ENCODE measurements at regions not wholly inside any gene's neighbourhood (a gene's known extent, or its start where the extent isn't known, plus 50 kb on each side); places are given as distances from the start of the nearest gene placed in this dataset.

- DNase-seq, result peak; percentile 35
Observed at GRCh38 chr11:128299132-128299726, 288.1 kb downstream of the ETS1 start.

GRCh38 chr11:128298271-128298670, 289.1 kb downstream of the ETS1 start:
- no peak for DNase-seq

GRCh38 chr11:128297805-128298204, 289.6 kb downstream of the ETS1 start:
- no peak for DNase-seq

GRCh38 chr11:128297091-128297651, 290.2 kb downstream of the ETS1 start:
- DNase-seq, result peak; percentile 36

GRCh38 chr11:128294671-128295050, 292.7 kb downstream of the ETS1 start:
- DNase-seq, result no peak

GRCh38 chr11:128294001-128294670, 293.2 kb downstream of the ETS1 start:
- DNase-seq, result no peak

GRCh38 chr11:128291835-128292234, 295.5 kb downstream of the ETS1 start:
- DNase-seq, result peak; percentile 74

- DNase-seq, result peak; percentile 40
Observed at GRCh38 chr11:128291007-128291406, 296.4 kb downstream of the ETS1 start.

- DNase-seq, result peak; percentile 92
Observed at GRCh38 chr11:128290106-128290840, 297.1 kb downstream of the ETS1 start.

- peak; percentile 19 for DNase-seq
Observed at GRCh38 chr11:128289048-128289447, 298.3 kb downstream of the ETS1 start.

GRCh38 chr11:128288368-128288767, 299.0 kb downstream of the ETS1 start:
- no peak for DNase-seq

- DNase-seq, result peak; percentile 36
Observed at GRCh38 chr11:128285321-128285720, 302.0 kb downstream of the ETS1 start.

- DNase-seq, result no peak
Observed at GRCh38 chr11:128284634-128285033, 302.7 kb downstream of the ETS1 start.

- no peak for DNase-seq
Observed at GRCh38 chr11:128283451-128283850, 303.9 kb downstream of the ETS1 start.

GRCh38 chr11:128282053-128282452, 305.3 kb downstream of the ETS1 start:
- DNase-seq, result no peak

GRCh38 chr11:128279866-128280265, 307.5 kb downstream of the ETS1 start:
- DNase-seq, result no peak

GRCh38 chr11:128273736-128274135, 313.6 kb downstream of the ETS1 start:
- DNase-seq, result no peak

- DNase-seq, result peak; percentile 63
Observed at GRCh38 chr11:128271401-128271800, 316.0 kb downstream of the ETS1 start.

GRCh38 chr11:128269466-128269865, 317.9 kb downstream of the ETS1 start:
- DNase-seq, result no peak

GRCh38 chr11:128266893-128267292, 320.5 kb downstream of the ETS1 start:
- DNase-seq, result no peak

- no peak for DNase-seq
Observed at GRCh38 chr11:128262463-128263345, 324.7 kb downstream of the ETS1 start.

GRCh38 chr11:128261011-128261421, 326.3 kb downstream of the ETS1 start:
- DNase-seq, result no peak

- no peak for DNase-seq
Observed at GRCh38 chr11:128260398-128260797, 327.0 kb downstream of the ETS1 start.
